Activated naive CD4-positive, alpha-beta T cell treated with anti-CD3 and anti-CD28 coated beads, Interleukin-2, amount 50 U/mL, for 72 hours (primary cell): ENCODE measurements at regions not wholly inside any gene's neighbourhood (a gene's known extent, or its start where the extent isn't known, plus 50 kb on each side); places are given as distances from the start of the nearest gene placed in this dataset.

Experiments used
- ATAC-seq, 2 donors: fragments of 150-1000 bp; cut with Tn5 transposase; 2 replicates each; pipeline ENCODE4 v1.10.0; 2021; ENCODE audit warnings: mild to moderate bottlenecking in 2 of 2, moderate library complexity in 2 of 2
- DNase-seq, 2 donors: peaks; one replicate each; pipeline ENCODE4 v3.0.0; 2021 to 2022; ENCODE audit warnings: low spot score in 2 of 2
- H3K27ac Mint-ChIP-seq, 2 donors: one replicate each; pipeline ENCODE4 v1.8.0; 2022; ENCODE audit warnings: mild to moderate bottlenecking in 2 of 2, mixed read lengths in 2 of 2
- H3K36me3 Mint-ChIP-seq, 2 donors: one replicate each; pipeline ENCODE4 v1.8.0; 2022; ENCODE audit warnings: mixed read lengths in 2 of 2
- H3K9me3 Mint-ChIP-seq, 2 donors: one replicate each; pipeline ENCODE4 v1.8.0; 2022; ENCODE audit warnings: mixed read lengths in 2 of 2

- no peak overlapping the region for H3K27ac Mint-ChIP-seq
- peak; percentile 66 to 85 for ATAC-seq
- H3K36me3 Mint-ChIP-seq = peaks cover 0 to 17% of the 10 kb centered on the region in 2 donors
- H3K9me3 Mint-ChIP-seq = peaks cover 5 to 6% of the 10 kb centered on the region in 2 donors
- DNase-seq = peak in 1 of 2 donors; percentile 3
Measured at GRCh38 chr18:24530630-24531111, 70.2 kb downstream of the HRH4 start.

- DNase-seq = no peak
- Mint-ChIP-seq H3K27ac (no peak overlapping the region), H3K36me3 (peaks cover 0 to 17% of the 10 kb centered on the region in 2 donors), H3K9me3 (peaks cover 5 to 6% of the 10 kb centered on the region in 2 donors)
- ATAC-seq = no peak
Measured at GRCh38 chr18:24534271-24534670, 73.8 kb downstream of the HRH4 start.

GRCh38 chr18:24534737-24535136 lies 74.3 kb downstream of the HRH4 start:
- peaks cover 0 to 17% of the 10 kb centered on the region in 2 donors for H3K36me3 Mint-ChIP-seq
- ATAC-seq = no peak
- no peak overlapping the region for H3K27ac Mint-ChIP-seq
- H3K9me3 Mint-ChIP-seq = peaks cover 5 to 6% of the 10 kb centered on the region in 2 donors
- DNase-seq = no peak

GRCh38 chr18:24535527-24536295 lies 75.3 kb downstream of the HRH4 start:
- DNase-seq = no peak
- no peak for ATAC-seq
- Mint-ChIP-seq H3K27ac (no peak overlapping the region), H3K9me3 (peaks cover 5 to 6% of the 10 kb centered on the region in 2 donors), H3K36me3 (peaks cover 0 to 17% of the 10 kb centered on the region in 2 donors)

- H3K27ac Mint-ChIP-seq = no peak overlapping the region
- H3K9me3 Mint-ChIP-seq = peaks cover 5 to 6% of the 10 kb centered on the region in 2 donors
- no peak for DNase-seq
- ATAC-seq = no peak
- peaks cover 0 to 13% of the 10 kb centered on the region in 2 donors for H3K36me3 Mint-ChIP-seq
Measured at GRCh38 chr18:24536326-24536725, 75.9 kb downstream of the HRH4 start.

- Mint-ChIP-seq H3K9me3 (peaks cover 5 to 6% of the 10 kb centered on the region in 2 donors), H3K27ac (no peak overlapping the region), H3K36me3 (peaks cover 0 to 8% of the 10 kb centered on the region in 2 donors)
- no peak for DNase-seq
- ATAC-seq = no peak
Measured at GRCh38 chr18:24536834-24537233, 76.4 kb downstream of the HRH4 start.

- Mint-ChIP-seq H3K27ac (no peak overlapping the region), H3K9me3 (no peaks in the 10 kb centered on the region), H3K36me3 (no peaks in the 10 kb centered on the region)
- ATAC-seq (no peak), DNase-seq (no peak)
Measured at GRCh38 chr18:24538414-24539264, 78.2 kb downstream of the HRH4 start.

- no peaks in the 10 kb centered on the region for H3K9me3 Mint-ChIP-seq
Measured at GRCh38 chr18:24539866-24540617, 79.6 kb downstream of the HRH4 start.

GRCh38 chr18:24540896-24541295 lies 80.5 kb downstream of the HRH4 start:
- Mint-ChIP-seq H3K9me3 (no peaks in the 10 kb centered on the region), H3K27ac (no peak overlapping the region), H3K36me3 (no peaks in the 10 kb centered on the region)
- ATAC-seq (no peak), DNase-seq (no peak)

More at GRCh38 chr18:24539866-24540617, 79.6 kb downstream of the HRH4 start:
- H3K27ac Mint-ChIP-seq = no peak overlapping the region
- DNase-seq = no peak
- H3K36me3 Mint-ChIP-seq = no peaks in the 10 kb centered on the region
- no peak for ATAC-seq

GRCh38 chr18:24543086-24543794 lies 82.8 kb downstream of the HRH4 start:
- ATAC-seq = no peak
- Mint-ChIP-seq H3K27ac (no peak overlapping the region), H3K36me3 (no peaks in the 10 kb centered on the region), H3K9me3 (no peaks in the 10 kb centered on the region)
- DNase-seq = no peak

- DNase-seq = no peak
- ATAC-seq = no peak
- H3K27ac Mint-ChIP-seq = no peak overlapping the region
- no peaks in the 10 kb centered on the region for H3K9me3 Mint-ChIP-seq
- H3K36me3 Mint-ChIP-seq = no peaks in the 10 kb centered on the region
Measured at GRCh38 chr18:24543795-24544498, 83.5 kb downstream of the HRH4 start.

- H3K27ac Mint-ChIP-seq = no peak overlapping the region
- H3K36me3 Mint-ChIP-seq = no peaks in the 10 kb centered on the region
- no peaks in the 10 kb centered on the region for H3K9me3 Mint-ChIP-seq
- DNase-seq (no peak), ATAC-seq (no peak)
Measured at GRCh38 chr18:24544949-24545348, 84.5 kb downstream of the HRH4 start.

GRCh38 chr18:24545651-24546050 lies 85.2 kb downstream of the HRH4 start:
- no peak overlapping the region for H3K27ac Mint-ChIP-seq
- H3K36me3 Mint-ChIP-seq = no peaks in the 10 kb centered on the region
- DNase-seq (no peak), ATAC-seq (no peak)
- no peaks in the 10 kb centered on the region for H3K9me3 Mint-ChIP-seq

- no peaks in the 10 kb centered on the region for H3K36me3 Mint-ChIP-seq
- no peak overlapping the region for H3K27ac Mint-ChIP-seq
- DNase-seq = no peak
- ATAC-seq = no peak
- no peaks in the 10 kb centered on the region for H3K9me3 Mint-ChIP-seq
Measured at GRCh38 chr18:24546307-24546706, 85.9 kb downstream of the HRH4 start.

GRCh38 chr18:24548583-24548982 lies 88.1 kb downstream of the HRH4 start:
- Mint-ChIP-seq H3K36me3 (no peaks in the 10 kb centered on the region), H3K27ac (no peak overlapping the region), H3K9me3 (no peaks in the 10 kb centered on the region)
- ATAC-seq = no peak
- DNase-seq = no peak

GRCh38 chr18:24552218-24552617 lies 91.8 kb downstream of the HRH4 start:
- Mint-ChIP-seq H3K36me3 (no peaks in the 10 kb centered on the region), H3K27ac (no peak overlapping the region), H3K9me3 (no peaks in the 10 kb centered on the region)
- ATAC-seq (no peak), DNase-seq (no peak)
